ENCODE measurements at regions not wholly inside any gene's neighbourhood (a gene's known extent, or its start where the extent isn't known, plus 50 kb on each side); places are given as distances from the start of the nearest gene placed in this dataset.
"Not testable (repeated sequence)": the region's sequence is repeated elsewhere in the genome, so short reads cannot be mapped to it uniquely, and the experiment has no call there.

DNA sequence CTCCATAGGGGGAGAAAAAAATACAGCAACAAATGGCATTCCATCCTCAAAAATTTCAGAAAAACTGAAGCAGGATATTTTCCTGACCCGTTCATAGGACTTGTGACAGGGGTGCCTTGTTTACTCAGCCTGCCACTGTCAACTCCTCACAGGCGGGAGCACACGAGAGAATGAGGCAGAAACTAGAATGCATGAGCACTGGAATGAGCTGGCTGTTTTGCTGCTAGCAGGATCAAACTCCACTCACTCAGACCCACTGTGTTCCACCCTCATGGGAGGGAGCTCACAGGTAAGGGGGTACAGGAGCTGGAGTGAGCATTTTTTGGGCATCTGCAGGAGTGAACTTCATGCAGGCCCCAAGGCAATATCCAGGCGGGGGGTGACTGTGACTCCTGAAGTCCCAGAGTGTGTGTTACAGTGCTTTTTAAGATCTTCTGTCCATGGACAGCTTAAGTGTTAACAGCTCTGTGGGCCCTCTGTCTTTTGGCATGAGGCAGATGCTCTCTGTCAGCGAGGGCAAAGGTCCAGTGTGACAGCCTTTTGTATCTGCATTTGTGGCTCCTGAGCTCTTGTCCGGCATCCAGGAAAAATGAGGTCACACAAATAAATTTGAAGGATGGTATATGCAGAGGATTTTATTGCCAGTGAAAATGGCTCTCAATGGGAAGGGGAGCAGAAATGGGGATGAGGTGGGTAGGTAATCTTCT lies 905.7 kb upstream of the TENM4 start:
- no peak for DNase-seq (ENCODE audit: low spot score)

DNA sequence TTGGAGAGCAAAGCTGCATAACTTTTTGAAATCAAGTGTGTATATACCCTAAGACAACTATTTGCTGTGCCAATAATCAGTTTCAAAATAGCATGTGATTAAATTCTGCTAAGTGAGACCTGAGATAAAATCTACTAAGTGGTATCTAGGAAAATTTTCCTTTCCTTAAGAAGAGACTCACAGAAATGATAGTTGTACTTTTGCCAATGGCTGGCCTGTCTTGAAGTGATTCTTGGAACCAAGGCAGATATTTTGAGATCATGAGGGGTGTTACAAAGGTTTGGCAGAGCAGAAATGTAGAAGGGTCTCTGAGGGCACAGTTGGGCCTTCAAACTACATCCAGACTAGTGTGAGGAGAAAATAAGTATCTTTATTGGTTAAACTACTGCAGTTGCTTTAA lies 902.6 kb upstream of the TENM4 start:
- no peak for DNase-seq (ENCODE audit: low spot score)

DNA sequence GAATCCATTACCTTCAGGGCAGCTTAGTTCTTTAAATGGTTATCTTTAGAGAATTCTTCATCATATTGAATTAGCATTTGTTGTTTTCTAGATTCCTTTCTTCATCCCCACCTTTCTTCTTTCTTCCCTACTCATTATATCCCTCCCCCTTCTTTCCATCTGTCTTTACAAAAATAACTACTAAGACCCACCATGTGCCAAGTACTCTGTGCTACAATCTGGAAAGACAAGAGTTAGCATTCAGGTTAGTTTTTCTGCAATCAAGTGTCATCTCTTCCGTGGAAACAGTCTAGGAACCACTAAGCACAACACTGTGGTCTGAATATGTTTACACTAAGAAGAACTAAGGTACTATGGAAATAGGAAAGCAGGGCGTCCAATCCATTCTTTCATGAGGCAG lies 897.4 kb upstream of the TENM4 start:
- no peak for DNase-seq (ENCODE audit: low spot score)

DNA sequence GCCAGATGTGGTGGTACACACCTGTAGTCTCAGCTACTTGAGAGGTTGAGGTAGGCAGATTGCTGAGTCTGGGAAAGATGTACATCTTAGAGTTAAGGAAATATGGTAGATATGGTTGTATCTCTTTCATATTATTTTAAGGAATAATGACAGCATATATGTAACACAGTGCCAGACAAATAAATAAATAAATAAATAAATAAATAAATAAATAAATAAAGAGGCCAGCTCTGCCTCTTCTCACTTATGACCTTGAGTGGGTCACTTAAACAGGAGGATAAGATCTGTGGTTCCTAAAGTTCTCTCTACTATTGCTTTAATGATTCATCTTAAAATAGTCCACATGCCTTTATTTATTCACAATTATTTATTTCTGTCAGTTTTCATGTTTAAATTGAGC lies 890.9 kb upstream of the TENM4 start:
- no peak for DNase-seq (ENCODE audit: low spot score)

DNA sequence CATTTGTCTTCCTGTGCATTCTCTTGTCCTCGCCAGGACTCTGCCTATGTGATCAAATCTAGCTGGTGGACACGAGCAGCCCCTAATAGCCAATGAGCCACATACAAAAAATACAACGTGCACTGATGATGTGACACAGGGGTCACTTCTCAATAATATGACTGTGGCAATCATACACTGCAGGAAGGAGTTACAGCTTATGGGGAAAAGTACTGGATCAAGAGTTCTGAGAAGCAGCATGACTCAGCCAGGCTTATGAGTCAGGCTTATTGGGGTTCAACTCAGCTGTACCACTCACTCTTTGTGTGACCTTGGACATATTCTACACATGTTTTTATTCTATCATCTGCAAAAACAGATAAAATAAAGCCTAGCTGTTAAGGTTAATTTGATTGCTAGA lies 889.4 kb upstream of the TENM4 start:
- no peak for DNase-seq (ENCODE audit: low spot score)

DNA sequence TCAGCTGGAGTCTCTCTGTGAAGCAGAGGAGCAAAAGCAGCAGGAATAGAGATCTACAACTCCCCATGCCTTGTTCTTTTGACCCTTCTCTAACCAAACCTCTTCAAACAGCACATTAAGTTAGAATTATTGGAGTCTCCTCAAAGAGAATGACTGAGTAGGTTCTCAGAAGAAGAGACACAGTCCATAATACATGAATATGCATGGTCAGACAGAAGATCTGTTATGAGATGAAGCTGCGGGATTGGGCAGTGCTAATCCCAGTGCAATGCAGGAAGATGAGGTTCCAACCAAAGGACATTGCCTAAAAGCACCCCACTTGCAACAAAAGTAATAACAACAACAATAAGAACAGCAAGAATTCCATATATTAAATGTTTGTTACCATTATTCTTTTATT lies 887.9 kb upstream of the TENM4 start:
- DNase-seq (ENCODE audit: low spot score), result no peak

DNA sequence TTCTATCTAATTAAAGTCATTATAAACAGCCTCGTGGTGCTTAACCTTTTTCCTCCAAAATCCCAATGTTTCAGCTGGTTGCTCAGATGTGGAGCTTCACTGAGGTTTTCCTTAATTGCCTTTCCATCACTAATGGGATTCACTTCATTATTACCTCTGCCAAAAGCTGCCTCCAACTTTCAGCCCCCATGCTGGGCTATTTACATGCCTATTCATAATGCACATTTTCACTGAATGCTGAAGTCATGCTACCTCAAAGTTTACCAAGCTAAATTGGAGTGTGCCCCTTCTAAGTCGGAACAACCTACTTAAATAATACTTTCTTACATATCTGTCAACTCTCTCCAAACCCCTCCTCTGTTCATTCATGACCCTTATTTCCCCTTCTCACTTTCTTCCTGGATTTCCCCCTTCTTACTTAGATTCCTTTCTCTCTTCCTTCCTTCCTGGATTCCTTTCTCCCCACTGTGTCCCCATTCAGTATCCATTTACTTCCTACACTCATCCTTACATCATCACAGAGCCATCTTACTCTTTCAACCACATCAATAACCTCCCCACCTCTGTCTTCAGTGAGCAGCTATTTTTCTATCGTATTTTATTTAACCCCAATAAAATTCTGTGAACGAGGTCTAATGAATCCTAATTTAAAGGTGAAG lies 887.3 kb upstream of the TENM4 start:
- no peak for DNase-seq (ENCODE audit: low spot score)

DNA sequence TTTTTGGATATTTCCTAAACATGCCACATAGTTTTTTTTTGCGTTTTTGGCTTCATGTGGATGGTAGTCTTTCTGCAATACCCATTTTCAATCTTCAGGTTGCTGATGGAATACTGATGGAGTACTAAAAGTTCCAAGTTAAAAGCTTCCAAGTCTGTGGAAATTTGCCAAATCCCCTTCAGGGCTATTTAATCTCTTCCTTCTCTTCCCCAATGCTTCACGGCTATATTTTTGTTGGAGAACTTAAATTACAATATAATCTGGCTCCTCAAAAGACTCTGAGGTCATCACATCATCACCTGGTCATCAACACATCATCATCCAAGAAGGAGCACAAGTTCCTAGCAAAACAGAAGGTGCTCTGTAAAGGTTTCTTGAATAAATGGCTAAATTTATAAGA lies 881.0 kb upstream of the TENM4 start:
- DNase-seq (ENCODE audit: low spot score), result no peak

DNA sequence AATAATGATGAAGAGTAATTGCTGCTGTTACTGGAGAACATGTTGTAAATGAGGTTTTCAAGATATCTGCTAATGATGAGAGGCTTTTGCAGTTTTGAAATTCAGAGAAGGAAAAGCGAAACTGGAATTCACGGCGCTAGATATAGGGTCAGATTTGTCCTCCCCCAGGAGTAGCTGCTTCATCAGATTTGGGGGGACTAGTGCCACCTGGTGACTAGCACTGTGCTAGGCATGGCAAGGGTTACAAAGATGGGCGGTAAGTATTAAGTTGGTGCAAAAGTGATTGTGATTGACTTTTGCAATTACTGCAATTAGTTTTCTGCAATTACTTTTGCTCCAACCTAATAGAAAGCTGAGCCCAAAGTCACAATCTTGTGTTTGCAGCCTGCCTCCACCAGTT lies 879.9 kb upstream of the TENM4 start:
- no peak for DNase-seq (ENCODE audit: low spot score)

DNA sequence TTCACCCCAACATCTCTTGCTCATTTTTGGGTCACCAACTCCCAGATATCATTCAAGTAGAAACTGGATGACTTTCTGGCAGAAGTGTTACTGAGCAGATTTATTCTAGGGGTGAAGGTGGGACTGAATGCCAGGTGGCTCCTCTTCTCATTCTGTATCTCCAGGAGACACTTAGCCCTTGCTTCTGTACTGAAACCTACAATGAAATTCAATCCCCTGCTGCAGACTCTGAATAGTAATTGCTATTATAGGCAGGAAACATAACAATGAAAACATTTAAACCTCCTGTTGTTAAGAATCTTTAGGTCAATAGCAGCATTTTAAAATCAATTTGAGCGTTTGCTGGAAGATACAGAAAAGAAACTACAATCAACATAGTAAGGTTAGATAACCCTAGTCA lies 879.4 kb upstream of the TENM4 start:
- DNase-seq (ENCODE audit: low spot score), result no peak

DNA sequence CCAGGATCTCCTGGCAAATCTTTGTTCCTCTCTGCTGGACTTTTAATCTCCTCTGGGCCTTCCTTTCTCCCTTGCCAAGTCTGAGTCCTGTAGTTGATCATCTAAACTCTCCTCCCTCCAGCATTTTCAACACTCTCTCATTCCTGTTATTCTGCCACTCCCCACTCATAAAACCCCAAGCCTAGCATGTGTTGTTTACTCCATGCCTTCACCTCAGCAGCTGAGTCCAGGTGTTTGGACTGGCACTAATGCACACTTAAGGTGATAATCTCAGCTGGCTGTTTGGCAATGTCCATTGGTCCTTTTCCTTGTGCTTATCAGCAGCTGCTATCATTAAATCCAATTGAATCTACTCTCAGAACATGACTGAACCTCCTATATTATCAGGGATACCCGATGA lies 876.8 kb upstream of the TENM4 start:
- DNase-seq (ENCODE audit: low spot score), result no peak

DNA sequence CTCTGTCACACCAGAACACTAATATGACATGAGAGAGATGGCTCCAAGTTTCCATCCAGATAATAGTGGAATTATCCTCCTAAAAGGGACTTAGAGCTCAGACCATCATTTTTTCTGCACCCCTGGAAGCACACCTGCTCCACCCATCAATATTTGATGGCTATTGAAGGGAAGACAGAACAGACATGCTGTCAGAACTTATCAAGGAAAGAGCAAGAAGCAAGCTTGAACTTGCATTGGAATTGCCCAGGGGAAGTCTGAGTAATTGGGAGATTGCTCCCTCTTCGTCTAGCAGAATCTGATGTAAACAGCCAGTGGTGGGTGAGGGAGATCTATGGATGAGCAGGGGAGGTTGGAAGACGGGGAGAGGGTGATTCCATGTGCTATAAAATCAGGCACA lies 874.4 kb upstream of the TENM4 start:
- DNase-seq (ENCODE audit: low spot score), result no peak

DNA sequence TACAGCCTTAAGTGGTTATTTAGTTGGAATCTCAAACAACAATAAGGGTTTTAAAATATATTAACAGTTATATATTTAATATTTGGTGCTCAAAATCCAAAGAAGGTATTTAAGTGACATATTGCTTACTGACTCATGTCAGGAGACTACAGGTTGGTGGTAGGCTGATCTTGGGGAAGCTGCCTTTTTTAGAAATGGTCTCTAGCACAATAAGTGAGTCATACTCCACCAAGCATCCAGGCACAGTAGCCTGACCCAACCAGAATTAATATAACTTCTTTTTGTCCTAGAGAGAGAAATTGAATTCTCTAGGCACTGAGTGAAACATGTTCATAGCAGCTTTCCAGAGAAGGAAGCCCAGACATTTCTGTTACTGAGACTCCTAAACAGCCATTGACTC lies 868.5 kb upstream of the TENM4 start:
- DNase-seq (ENCODE audit: low spot score), result no peak

DNA sequence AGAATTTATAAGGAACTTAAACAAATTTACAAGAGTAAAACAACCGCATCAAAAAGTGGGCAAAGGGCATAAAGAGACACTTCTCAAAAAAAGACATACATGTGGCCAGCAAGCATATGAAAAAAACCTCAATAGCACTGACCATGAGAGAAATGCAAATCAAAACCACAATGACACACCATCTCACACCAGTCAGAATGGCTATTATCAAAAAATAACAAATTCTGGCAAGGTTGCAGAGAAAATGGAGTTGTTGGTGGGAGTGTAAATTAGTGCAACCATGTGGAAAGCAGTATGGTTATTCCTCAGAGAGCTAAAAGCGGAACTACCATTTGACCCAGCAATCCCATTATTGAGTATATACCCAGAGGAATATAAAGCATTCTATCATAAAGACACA lies 866.8 kb upstream of the TENM4 start:
- no peak for DNase-seq (ENCODE audit: low spot score)

DNA sequence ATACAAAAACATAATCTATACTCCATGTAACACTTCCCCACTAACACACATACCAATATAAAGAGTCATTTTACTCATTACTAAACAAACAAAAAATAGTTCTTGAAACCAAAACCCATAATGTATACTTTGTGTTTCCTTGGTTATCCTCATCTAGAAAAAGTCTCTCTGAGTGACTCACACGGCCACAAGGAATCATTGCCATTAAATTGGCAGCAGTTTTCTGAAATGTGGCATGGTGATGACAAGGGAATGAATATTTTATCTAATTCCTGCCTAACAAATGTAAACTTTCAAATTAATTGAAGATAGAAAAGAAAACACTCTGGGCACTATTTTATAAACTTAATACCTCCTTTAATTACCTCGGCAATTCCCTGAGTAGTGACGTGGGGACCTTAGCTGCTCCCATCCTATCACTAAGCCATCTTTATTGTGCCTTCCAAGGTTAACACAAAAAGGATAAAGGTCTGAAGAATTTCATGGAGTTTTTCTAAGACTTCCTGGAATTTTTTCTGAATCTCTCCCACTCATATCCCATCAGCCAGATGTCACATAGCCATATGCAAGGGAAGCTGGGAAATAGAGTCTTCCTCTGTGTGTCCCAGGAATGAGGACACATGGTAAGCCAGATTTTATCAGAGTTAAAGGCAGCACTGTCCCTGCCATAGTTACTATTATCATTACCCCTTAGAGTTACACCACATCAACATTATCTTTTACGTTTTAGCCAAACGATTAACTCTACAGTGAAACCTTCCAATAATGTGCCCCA lies 857.2 kb upstream of the TENM4 start:
- no peak for DNase-seq (ENCODE audit: low spot score)

DNA sequence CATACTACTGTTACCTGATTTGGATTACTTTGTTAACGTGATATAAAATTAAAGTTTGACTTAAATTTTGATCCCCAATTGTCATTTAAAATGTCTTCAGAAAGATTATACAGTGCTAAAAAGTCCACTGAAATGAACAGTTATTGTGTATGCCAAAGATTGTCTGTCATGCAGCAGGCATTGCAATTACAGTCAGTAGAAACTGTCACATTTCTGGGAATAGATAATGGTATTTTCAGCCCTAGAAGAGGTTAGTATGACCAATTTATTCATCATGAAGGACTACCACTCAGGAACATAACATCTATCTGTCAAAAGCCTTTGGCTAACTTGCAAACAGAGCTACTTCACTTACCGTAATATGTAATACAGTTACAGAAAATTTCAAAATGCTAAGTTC lies 852.5 kb upstream of the TENM4 start:
- DNase-seq (ENCODE audit: low spot score), result no peak

DNA sequence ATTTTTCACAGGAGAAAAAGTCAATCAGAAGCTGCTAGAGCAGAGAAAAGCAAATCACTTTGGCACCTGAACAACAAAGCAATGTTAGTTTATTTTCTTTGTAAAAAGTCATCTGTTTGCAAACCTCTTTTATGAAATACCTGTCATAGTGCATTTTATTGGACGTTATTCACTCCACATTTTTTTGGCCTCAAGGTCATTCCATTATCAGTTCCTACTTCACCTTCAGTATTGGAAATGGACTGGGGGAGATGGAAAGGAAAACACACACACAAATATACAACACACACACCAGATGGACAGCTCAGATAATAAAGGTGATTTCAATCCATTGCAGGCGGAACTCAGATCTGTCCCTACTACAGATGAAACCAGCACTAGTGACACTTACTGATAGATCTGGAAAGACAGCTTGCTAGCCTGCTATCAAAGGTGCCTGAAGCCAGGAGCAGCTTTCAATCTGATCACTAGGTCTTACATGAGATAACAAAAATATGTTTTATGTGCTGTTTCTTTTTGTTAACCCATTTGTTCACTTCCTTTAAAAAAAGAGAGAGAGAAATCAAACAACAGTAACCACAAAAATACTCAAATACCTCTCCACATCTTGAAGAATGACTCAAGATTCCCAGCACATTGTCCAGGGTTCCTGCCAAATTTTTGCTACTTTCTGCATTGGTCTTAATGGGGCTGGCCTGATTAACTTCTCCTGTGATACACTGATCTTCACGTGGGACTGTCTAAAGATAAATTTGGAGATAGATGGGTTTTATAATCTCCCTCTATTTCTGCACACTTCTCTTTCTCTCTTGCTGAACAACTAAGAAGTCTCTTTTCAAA lies 844.3 kb upstream of the TENM4 start:
- DNase-seq (ENCODE audit: low spot score), result no peak

DNA sequence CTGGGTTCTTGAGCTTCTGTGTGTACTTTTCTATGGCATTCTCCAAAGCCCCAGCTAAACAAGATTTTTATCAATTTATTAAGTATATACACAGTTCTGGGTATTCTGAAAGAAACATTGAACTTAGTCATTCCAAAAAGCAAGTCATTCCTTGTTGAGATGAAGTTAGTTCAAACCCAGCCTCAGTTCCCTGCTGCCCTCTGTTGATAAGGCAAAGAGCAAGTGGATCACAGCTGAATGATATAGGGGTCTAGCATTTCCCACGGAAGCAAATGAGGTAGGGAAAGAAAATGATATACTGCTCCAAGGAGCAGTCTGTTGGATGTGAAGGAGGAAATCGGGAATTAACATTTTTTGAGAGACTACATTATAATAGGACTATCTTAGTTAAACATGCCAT lies 841.8 kb upstream of the TENM4 start:
- no peak for DNase-seq (ENCODE audit: low spot score)

DNA sequence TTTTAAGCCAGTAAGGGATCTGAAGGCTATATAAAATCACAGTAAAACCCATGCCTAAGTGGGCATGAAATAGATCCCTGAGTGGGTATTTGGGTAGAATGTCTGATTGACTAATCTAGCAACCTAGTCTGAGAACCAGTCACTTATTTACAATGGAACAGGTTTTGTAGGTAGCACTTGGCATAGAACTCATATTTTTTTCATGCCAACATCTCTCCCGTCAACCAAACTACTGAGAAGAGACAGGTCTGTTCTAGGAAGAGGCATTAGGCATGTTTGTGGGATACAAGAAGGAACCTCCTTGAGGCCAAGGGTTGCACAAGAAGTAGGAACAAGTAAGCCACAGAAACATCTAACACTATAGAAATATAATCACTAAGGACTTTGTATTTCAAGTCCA lies 840.4 kb upstream of the TENM4 start:
- no peak for DNase-seq (ENCODE audit: low spot score)

DNA sequence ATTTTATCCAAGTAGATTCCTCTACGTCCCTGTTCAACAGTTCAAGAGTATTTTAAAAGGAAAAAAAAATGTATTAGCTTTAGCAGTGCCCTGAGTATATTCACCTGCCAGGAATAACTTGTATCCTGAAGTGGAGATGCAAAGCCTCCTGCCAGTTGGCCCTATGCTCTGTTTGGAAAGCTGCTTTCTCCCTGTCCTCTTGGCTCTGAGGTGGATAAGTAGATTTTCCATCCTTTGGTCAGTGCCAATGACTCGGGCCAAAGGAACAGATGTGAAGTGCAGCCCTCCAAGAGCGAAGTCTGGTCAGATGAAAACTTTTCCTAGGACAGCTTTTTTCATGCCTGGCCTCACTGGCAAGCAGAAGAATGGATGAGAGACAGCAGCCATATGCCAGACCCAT lies 839.9 kb upstream of the TENM4 start:
- no peak for DNase-seq (ENCODE audit: low spot score)

DNA sequence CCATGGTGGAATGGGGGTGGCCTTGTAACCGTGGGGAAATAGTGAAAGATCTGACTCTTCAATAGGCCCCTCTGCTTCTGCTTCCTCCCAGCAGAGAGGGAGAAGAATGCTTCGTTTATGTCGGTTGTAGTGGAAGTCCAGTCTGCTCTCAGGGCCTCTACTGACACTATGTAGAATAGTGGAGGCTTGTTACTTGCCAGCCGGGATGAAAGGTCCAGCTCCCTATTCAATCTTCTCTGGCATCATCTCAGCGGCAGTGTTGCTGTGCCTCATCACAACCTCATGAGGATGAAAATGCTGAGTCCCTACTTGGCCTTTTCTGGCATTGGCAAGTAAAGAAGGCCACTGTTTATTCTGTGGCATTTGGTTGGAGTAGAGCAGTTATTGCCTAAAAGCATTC lies 820.9 kb upstream of the TENM4 start:
- no peak for DNase-seq (ENCODE audit: low spot score)

DNA sequence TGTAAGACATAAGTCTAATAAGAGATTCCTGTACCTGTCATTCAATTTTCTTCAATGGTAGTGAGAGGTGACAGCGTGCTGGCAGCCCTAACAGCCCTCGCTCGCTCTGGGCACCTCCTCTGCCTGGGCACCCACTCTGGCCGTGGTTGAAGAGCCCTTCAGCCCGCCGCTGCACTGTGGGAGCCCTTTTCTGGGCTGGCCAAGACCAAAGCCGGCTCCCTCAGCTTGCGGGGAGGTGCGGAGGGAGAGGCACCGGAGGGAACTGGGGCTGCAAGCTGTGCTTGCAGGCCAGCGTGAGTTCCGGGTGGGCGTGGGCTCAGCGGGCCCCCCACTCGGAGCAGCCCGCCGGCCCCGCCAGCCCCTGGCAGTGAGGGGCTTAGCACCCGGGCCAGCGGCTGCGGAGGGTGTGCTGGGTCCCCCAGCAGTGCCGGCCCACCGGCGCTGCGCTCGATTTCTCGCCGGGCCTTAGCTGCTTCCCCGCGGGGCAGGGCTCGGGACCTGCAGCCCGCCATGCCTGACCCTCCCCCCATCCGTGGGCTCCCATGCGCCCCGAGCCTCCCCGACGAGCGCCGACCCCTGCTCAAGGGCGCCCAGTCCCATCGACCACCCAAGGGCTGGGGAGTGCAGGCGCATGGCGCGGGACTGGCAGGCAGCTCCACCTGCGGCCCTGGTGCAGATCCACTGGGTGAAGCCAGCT lies 816.6 kb upstream of the TENM4 start:
- not testable (repeated sequence) for DNase-seq (ENCODE audit: low spot score)
